SKM-1 (cell line): ENCODE measurements at regions not wholly inside any gene's neighbourhood (a gene's known extent, or its start where the extent isn't known, plus 50 kb on each side); places are given as distances from the start of the nearest gene placed in this dataset.
"Not testable (repeated sequence)": the region's sequence is repeated elsewhere in the genome, so short reads cannot be mapped to it uniquely, and the experiment has no call there.

ENCODE experiments used
- DNase-seq: peaks from one replicate; lab custom pipeline; 2025; ENCODE audit not compliant: unreplicated experiment; lab: John Stamatoyannopoulos, UW

DNA sequence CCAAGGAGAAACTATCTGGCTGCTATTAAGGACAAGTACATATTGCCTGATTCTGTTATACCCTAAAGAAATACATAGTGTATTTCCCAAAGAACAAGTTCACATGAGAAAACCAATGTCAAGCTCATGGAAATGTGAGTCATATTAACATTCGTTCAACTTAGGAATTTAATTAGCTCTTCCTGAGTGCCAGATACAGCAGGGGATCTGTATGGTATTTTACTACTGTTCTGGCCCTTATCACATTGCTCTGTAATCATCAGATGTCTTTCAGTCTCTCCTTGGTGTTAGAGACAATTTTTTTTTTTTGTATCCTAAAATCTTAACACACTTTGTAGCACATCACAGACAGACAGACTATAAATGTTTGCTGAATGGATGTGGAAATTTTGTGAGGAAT, 395.0 kb upstream of the CRIM1 start:
- no peak for DNase-seq

DNA sequence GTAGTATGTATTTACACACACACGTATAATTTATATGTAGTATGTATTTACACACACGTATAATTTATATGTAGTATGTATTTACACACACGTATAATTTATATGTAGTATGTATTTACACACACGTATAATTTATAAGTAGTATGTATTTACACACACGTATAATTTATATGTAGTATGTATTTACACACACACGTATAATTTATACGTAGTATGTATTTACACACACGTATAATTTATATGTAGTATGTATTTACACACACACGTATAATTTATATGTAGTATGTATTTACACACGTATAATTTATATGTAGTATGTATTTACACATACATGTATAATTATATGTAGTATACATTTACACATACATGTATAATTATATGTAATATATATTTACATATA, 398.5 kb upstream of the CRIM1 start:
- DNase-seq, result not testable (repeated sequence)

DNA sequence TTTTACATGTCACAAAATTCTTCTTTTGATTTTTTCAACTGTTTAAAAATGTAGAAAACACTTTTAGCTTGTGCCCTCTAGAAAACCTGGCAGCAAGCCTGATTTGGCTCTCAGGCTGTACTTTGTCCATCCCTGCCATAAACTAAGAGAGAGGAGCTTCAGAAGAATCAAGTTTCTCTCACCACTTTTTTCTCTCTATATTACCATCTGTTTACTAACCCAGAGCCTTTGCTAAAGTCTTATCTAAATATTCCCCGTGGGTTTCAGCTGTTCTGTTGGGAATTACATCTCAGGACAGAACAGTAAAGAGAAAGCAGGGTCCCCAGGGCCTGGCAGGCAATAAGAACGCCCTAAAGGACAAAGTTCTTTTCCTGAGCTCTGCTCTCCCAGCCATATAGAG, 409.1 kb upstream of the CRIM1 start:
- DNase-seq, result no peak

DNA sequence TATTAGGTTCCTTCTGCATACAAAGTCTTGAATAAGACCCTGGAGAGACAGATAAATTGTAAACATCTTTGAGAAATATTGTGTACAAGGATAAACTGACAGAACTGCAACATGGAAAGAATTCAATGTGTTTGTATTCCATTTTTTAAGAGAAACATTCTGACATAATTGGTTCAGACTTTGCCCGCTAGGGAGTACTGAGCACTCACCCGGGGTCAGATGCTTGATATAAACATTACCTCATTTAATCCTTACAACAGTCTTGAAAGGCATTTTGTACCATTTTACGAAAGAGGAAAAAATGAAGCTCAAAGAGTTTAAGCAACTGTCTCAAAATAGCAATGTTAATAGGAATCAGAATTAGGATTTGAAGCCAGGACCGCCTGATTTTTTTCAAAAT, 416.7 kb upstream of the CRIM1 start:
- DNase-seq, result no peak

DNA sequence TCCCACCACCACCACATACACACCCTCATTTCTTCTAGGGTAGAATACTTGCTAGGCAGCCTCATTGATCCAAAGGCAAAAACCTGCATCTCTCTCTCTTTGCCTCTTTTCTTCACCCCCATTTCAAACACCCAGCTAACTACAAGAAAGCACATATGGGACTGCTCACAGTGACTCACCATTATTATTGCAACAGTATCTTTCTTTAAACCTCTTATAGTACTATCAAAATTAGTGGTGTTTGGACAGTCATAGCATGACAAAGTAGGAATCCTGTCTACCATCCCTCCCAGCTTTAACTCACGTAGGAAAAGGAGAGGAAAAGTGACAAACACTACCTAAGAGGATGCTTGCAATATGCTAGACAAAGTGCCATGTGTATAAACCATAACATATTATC, 422.5 kb upstream of the CRIM1 start:
- no peak for DNase-seq

DNA sequence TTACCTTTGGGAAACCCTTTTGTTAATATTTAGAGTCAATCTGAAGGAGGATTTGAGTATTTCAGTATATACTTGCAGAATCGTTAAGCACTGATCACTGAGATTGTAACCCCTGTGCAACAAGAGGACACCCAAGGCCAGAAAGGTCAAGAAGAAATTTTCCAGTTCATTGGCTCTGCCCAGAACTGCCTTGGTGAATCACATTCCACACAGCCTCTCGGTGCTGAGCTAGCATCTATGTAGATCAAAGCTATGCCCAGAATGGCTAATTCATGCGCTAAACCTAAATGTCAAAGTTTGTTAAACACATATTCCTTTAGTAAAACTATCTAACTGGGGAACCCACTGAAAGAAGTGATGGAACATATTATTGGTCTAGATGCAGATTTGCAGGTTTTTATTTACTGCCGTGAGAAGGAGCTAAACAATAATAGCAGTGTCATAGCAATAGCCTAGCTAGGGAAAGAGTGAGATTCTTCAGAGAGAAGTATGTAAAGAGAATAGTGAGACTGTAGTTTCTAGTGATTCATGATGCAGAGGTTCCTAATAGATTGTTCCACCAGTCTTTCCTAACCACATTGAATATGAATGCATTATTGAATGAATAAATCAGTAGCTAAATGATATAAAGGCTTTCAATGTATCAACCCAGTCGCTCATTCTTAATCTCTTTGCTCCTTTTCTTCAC, 423.2 kb upstream of the CRIM1 start:
- no peak for DNase-seq

DNA sequence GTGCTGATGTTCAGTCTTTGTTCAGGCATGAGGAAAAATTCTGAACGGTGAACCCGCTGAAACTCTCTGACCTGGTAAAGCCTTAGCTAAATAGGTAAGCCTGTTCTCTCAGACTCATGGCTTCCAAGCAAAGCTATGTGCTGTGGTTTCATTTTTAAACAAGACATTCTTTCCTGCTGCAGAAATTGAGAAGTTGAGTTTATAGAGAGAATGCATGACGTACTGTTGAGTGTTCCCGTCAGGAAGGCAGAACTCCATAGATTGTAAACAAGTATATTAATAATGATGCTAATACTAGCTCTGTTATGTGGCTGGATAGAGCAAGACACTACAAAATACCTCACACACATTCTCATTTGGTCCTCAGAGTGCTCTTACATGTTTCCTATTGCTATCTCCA, 424.0 kb upstream of the CRIM1 start:
- no peak for DNase-seq

DNA sequence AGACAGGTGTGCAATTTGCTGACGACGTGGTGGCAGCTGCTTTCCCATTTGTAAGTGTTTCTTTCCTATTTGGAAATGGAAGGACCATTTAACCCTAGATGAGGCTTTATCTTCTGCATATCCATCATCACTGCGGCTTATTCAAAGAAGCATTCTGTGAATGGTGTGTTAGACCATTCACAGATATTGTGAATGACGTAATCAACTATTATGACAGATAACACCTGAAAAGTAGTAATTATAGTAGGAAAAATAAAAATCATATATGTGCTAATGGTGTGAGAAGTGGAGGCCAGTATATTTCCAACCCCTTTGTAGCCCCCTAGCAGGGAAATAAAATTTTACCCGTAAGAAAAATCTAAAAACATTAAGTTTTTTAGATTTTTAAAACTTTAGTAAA, 424.5 kb upstream of the CRIM1 start:
- DNase-seq, result no peak

DNA sequence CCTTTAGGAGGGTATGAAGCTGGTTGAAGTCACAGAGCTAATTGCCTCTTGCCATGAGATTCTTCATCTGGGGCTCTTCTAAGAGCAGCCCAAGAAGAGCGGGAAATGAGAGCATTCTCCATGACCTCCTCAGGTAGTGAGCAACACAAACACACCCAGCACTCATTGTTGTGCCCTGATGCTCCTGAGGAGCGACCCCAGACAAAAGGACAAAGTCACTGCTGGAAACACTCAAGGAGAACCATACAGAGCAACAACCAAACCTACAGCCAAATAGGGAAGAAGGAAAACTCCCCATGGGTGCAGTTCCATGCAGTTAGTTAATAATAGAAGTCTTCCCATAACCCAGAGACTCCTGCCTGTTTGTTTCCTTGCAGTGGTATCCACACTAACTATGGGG, 426.0 kb upstream of the CRIM1 start:
- DNase-seq, result no peak

DNA sequence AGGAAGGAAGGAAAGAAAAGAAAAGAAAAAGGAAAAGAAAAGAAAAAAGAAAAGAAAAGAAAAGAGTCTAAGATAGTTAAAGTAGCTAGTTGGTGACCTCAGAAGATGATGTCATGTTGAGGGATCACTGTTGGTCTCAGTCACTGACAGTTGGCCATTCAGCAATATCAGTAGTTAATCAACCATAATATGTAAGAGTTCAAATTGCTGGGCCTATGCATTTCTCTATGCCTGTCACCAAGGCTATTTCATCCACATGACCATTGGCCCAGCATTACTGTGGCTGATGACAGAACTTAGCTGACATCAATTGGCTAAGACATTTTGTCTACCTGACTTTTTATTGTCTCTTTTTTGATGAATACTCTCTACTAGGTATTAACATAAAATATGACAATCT, 435.5 kb upstream of the CRIM1 start:
- DNase-seq, result no peak

DNA sequence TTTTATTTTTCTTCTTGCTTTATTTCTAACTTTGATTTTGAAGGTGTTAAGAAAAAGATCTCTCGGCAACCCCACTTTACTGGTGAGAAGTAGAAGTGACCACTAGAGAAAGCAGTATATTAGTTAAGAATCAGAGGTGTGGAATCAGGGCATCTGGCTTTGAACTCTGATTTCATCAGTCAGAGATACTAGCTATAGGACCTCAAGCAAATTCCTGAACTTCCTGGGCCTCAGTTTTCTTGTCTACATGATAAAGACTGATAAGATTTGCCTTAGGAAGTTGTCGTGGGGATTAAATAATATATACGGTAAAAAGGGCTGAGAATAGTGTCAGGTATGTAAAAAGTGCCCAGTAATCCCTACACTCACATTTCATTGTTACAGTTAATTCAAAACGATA, 440.3 kb upstream of the CRIM1 start:
- DNase-seq, result no peak

DNA sequence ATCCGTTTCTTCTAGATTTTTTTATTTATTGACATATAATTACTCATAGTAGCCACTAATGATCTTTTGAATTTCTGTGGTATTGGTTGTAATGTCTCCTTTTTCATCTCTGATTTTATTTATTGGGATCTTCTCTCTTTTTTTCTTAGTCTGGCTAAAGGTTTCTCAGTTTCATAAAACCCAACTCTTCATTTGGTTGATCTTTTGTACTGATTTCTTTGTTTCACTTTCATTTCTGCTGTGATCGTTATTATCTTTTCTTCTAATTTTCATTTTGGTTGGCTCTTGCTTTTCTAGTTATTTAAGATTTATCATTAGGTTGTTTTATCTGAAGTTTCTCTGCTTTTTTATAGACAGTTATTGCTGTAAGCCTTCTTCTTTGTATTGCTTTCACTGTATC, 463.6 kb upstream of the CRIM1 start:
- DNase-seq, result no peak

DNA sequence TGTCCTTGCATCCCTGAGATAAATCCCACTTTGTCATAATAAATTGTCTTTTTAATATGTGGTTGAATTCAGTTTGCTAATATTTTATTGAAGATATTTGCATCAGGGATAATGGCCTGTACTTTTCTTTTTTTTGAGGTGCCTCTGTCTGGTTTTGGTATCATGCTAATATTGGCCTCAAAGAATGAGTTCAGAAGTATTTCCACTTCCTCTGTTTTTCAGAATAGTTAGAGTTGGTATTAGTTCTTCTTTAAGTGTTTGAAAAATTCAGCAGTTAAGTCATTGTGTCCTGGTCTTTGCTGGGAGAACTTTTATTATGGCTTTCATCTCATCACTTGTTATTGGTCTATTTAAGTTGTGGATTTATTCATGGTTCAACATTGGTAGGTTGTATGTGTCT, 464.1 kb upstream of the CRIM1 start:
- no peak for DNase-seq

DNA sequence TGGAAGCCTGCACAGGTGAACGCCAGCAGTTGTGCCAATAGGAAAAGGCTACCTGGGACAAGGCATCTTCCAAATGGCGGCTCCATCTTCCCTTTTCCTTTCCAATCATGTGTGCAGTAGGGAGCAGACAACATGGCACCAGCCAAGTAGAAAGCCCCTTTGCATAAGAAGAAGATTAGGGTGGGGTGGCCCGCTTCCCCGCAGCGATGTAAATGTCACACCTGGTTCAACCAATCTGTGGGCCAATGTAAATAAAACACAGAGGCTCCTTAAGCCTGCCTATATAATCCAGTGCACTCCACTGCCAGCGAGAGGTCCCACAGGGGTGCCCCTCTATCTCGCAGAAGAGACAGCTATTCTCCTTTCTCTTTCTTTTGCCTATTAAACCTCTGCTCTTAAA, 468.4 kb upstream of the CRIM1 start:
- no peak for DNase-seq

DNA sequence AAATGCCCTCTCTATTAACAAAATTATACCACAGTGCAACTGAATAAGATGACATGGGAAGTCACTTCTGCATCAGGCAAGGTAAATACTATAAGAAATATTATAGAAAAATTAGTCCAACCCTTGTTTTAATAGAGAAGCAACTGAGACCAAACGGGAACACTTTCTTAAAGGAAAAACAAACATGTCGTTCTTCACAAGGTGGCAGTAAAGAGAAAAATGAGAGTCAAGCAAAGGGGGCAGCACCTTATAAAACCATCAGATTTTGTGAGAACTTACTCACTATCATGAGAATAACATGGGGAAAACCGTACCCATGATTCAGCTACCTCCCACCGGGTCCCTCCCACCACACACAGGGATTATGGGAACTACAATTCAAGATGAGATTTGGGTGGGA, 481.7 kb upstream of the CRIM1 start:
- no peak for DNase-seq

DNA sequence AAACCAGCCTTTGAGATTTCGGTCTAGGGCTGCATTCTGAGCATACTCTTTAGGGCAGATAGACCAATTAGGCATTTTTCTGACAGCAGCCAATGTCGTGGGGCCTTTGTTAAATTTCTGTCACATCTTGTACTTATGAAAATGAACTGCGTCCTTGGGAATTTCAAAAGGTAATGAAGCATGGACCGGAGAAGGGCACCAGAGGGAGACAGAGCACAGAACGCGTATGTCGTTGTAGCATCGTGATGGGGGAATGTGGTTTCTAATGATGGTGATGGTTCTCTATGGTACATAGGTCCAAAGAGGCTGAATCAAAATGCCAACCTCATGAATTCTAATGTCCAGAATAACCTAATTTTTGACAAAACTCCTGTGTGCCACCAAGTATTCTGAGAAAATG, 483.9 kb upstream of the CRIM1 start:
- no peak for DNase-seq

DNA sequence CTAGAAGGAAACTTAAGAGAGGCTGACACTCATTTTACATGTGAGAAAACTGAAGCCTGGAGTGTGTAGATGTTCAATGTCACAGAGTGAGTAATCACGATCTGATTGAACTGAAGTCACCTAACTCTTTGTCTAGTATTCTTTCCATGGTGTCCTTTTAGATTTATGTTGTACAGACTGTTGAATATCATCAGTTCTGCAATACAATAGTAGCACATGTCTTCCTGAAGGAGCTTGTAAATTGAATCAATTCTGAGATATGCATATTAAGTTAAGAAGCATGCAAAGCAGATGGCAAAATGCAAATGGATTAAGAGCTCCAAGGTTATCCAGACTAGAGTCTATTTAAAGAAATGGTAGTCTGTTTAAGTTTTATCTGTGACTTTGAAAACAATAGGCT, 484.9 kb upstream of the CRIM1 start:
- no peak for DNase-seq

DNA sequence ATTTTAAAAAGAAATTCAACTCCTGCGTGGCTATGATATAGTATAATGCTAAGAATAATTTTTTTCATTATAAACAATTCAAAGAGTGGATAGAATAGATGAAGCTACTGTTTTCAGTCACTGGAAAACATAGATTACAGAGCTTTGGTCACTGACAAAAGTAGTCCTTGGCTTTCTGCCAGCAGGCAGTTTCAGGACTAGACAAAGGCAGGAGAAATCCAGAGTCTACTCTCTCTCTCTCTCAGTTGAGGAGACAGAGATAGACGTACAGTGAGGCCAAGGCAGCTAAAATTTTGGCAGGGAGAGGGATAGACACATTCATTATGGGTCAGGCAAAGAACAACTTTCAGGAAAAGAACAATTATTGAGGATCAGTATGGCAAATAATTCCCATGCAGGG, 491.4 kb upstream of the CRIM1 start:
- no peak for DNase-seq

DNA sequence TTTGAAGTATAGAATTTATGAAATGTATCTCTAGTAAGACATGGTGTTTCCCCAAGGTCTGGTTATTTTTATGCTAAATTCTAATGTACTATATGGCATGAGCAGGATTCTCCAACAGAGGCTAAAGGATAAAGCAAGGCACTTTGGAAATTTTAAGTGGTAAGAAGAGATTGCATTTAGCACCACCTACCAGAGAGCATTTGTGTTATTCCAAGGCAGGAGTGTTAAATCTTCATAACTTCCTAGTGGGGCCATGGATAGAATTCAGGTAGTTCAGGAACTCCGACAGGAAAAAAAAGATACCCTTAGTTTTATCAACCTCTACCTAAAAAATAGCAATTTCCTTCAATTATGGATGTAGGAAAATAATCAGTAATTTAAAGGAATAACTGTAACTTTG, 497.4 kb upstream of the CRIM1 start:
- no peak for DNase-seq

DNA sequence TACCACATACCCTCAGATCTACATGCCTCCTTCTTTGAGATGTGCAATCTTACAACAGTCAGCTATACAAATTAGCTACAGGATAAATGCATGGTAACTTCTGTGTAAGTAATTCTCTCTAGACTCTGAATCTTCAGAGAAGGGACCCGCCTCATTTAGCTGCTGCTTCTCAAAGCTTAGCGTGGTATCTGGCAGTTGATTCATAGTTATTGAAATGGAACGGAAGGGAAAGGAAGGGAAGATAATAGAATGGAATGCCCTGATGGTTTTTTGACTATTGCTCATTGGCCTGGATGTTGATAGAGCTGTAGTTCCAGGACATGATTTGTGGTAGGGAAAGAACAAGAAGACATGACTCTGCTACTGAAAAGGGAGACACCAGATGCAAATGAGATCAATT, 498.1 kb upstream of the CRIM1 start:
- no peak for DNase-seq

DNA sequence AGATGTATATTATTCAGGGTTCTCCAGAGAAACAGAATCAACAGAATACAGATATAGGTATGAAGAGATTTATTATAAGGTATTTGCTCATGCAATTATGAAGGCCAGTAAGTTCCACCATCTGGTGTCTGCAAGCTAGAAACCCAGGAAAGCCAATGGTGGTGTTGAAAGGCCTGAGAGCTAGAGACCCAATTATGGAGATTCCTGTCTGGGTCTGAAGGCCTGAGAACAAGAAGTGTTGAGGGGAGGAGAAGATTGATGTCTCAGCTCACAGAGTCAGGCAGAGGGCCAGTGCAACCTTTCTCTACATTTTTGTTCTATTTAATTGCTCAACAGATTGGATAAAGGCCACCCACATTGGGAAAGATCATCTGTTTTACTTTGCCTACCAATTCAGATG, 524.2 kb upstream of the CRIM1 start:
- DNase-seq, result no peak

DNA sequence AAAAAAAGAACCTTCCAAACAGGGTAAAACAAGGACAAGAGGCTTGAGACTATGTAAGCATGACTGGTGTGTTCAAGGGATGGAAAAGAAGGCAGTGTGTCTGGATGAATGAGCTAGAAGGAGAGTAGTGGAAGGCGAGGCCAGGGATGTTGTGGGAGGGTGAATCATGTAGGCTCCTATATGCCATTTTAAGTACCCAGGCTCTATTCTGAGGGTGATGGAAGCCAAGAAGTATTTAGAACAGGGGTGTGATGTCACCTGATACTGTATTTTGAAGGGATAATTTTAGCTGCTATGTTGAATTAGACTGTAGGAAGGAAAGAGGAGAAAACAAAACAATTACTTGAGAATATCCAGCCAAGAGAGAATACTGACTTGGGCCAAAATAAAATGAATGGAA, 524.7 kb upstream of the CRIM1 start:
- no peak for DNase-seq

DNA sequence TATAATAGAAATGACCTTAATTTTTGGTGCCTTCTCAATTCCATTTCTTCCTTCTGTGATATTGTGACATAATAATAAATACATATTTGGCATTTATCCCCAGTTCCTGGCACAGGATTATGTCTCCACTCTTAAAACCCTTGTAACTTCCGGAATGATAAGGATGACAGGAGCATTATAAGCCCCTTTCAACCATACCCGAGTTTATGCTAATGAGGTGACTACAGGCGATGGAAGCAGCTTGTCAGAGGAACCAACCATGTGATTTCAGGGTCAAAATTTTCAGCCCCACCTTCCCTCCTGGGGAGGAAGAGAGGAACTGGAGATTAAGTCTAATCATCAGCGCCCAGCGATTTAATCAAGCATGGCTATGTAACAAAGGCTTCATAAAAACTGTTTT, 528.5 kb upstream of the CRIM1 start:
- DNase-seq, result no peak

DNA sequence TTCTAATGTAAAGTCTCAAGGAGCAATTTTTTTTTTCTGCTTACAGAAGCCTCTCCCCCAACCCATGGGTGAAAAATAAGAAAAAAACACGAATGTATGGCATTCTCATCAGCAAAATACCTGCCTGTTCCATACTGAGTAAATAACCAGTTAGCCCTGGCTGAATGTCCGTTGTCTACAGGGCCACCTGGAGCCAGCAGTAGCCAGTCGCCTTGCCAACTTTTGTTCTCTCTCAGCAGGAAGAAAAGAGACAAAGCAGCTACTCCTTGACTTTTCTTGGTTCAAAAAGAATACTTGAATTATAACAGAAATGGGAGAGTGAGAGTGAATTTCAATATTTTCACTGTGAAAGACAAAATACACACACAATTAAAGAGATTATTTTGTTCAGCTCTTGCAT, 532.9 kb upstream of the CRIM1 start:
- DNase-seq, result no peak
